ENCODE measurements at regions not wholly inside any gene's neighbourhood (a gene's known extent, or its start where the extent isn't known, plus 50 kb on each side); places are given as distances from the start of the nearest gene placed in this dataset.
"Not testable (repeated sequence)": the region's sequence is repeated elsewhere in the genome, so short reads cannot be mapped to it uniquely, and the experiment has no call there.

- no peak for DNase-seq
These were observed 290.7 kb upstream of the CTNNB1 start for GRCh38 chr3:40908612-40909011.

- no peak for DNase-seq
These were observed 288.0 kb upstream of the CTNNB1 start for GRCh38 chr3:40911264-40911663.

GRCh38 chr3:40911928-40912327, 287.4 kb upstream of the CTNNB1 start:
- DNase-seq, result no peak

GRCh38 chr3:40912461-40912860, 286.8 kb upstream of the CTNNB1 start:
- no peak for DNase-seq

- no peak for DNase-seq
These were observed 286.1 kb upstream of the CTNNB1 start for GRCh38 chr3:40913192-40913591.

GRCh38 chr3:40913641-40914040, 285.7 kb upstream of the CTNNB1 start:
- no peak for DNase-seq

GRCh38 chr3:40914475-40914874, 284.8 kb upstream of the CTNNB1 start:
- DNase-seq, result no peak

GRCh38 chr3:40915346-40915865, 283.9 kb upstream of the CTNNB1 start:
- no peak for DNase-seq

- DNase-seq, result no peak
These were observed 279.3 kb upstream of the CTNNB1 start for GRCh38 chr3:40920041-40920440.

- DNase-seq, result no peak
These were observed 278.1 kb upstream of the CTNNB1 start for GRCh38 chr3:40921251-40921650.

GRCh38 chr3:40923143-40923542, 276.2 kb upstream of the CTNNB1 start:
- no peak for DNase-seq

- DNase-seq, result no peak
These were observed 275.7 kb upstream of the CTNNB1 start for GRCh38 chr3:40923651-40924050.

- no peak for DNase-seq
These were observed 274.7 kb upstream of the CTNNB1 start for GRCh38 chr3:40924559-40925141.

- no peak for DNase-seq
These were observed 274.1 kb upstream of the CTNNB1 start for GRCh38 chr3:40925231-40925630.

- no peak for DNase-seq
These were observed 269.2 kb upstream of the CTNNB1 start for GRCh38 chr3:40930131-40930538.

GRCh38 chr3:40930756-40931155, 268.5 kb upstream of the CTNNB1 start:
- DNase-seq, result no peak

GRCh38 chr3:40938591-40938990, 260.7 kb upstream of the CTNNB1 start:
- DNase-seq, result no peak

- no peak for DNase-seq
These were observed 260.1 kb upstream of the CTNNB1 start for GRCh38 chr3:40939030-40939740.

GRCh38 chr3:40939741-40940130, 259.6 kb upstream of the CTNNB1 start:
- DNase-seq, result no peak

- DNase-seq, result no peak
These were observed 258.7 kb upstream of the CTNNB1 start for GRCh38 chr3:40940651-40941050.

- DNase-seq, result not testable (repeated sequence)
These were observed 252.3 kb upstream of the CTNNB1 start for GRCh38 chr3:40947022-40947421.

GRCh38 chr3:40949347-40949746, 250.0 kb upstream of the CTNNB1 start:
- DNase-seq, result not testable (repeated sequence)

GRCh38 chr3:40951636-40952035, 247.7 kb upstream of the CTNNB1 start:
- no peak for DNase-seq

- no peak for DNase-seq
These were observed 238.0 kb upstream of the CTNNB1 start for GRCh38 chr3:40961104-40961857.

Measured in activated CD4-positive, alpha-beta T cell treated with anti-CD3 and anti-CD28 coated beads, Interleukin-2, amount 50 U/mL, for 4 hours (primary cell).